ENCODE measurements at regions not wholly inside any gene's neighbourhood (a gene's known extent, or its start where the extent isn't known, plus 50 kb on each side); places are given as distances from the start of the nearest gene placed in this dataset.

- Histone ChIP-seq H3K9ac (no peak overlapping the region), H3K4me2 (ENCODE audit: unreplicated experiment) (no peak overlapping the region), H3F3A (ENCODE audit: insufficient read depth) (no peaks in the 10 kb centered on the region), H2AFZ (no peak overlapping the region), H3K27me3 (replicated peaks; ENCODE audit: insufficient read depth) (no peaks in the 10 kb centered on the region), H3K4me1 (ENCODE audit: insufficient read depth) (no peaks in the 10 kb centered on the region), H3K4me3 (no peak overlapping the region), H4K20me1 (ENCODE audit: insufficient read depth) (no peaks in the 10 kb centered on the region), H3K79me2 (ENCODE audit: insufficient read depth) (no peaks in the 10 kb centered on the region), H3K27ac (no peak overlapping the region), H3K9me3 (ENCODE audit: low read depth) (no peaks in the 10 kb centered on the region), H3K9me2 (ENCODE audit: insufficient read depth) (no peaks in the 10 kb centered on the region), H3K36me3 (ENCODE audit: low read depth) (no peaks in the 10 kb centered on the region)
- in situ Hi-C loops (cut with MboI), result no loop called here
- TF ChIP-seq EZH2 (IDR thresholded peaks at IDR 0.05; ENCODE audit: insufficient read depth, poor library complexity, severe bottlenecking) (no peak), EZH2phosphoT487 (IDR thresholded peaks at IDR 0.05; ENCODE audit: insufficient read depth, low read depth) (no peak)
- no peak for DNase-seq
- WGBS, 2 experiments (ENCODE audit: low coverage in 1 of 2, low lambda C conversion rate in 2 of 2, missing lambda C conversion rate in 2 of 2), result 15 to 19% methylated on average over 5 of the region's 5 CpGs
These were observed 440.3 kb upstream of the AADAT start for GRCh38 chr4:170529748-170530722.

- TF ChIP-seq EZH2 (IDR thresholded peaks at IDR 0.05; ENCODE audit: insufficient read depth, poor library complexity, severe bottlenecking), result no peak
- TF ChIP-seq EZH2phosphoT487 (IDR thresholded peaks at IDR 0.05; ENCODE audit: insufficient read depth, low read depth), result no peak
- no peaks in the 10 kb centered on the region for H3K79me2 ChIP-seq (ENCODE audit: insufficient read depth)
- H3K9me2 ChIP-seq (ENCODE audit: insufficient read depth), result no peaks in the 10 kb centered on the region
- no peaks in the 10 kb centered on the region for H3K36me3 ChIP-seq (ENCODE audit: low read depth)
- H2AFZ ChIP-seq, result no peak overlapping the region
- H3K27ac ChIP-seq, result no peak overlapping the region
- H3K9me3 ChIP-seq (ENCODE audit: low read depth), result no peaks in the 10 kb centered on the region
- DNase-seq, result no peak
- H3K27me3 ChIP-seq (replicated peaks; ENCODE audit: insufficient read depth), result no peaks in the 10 kb centered on the region
- in situ Hi-C loops (cut with MboI), result no loop called here
- no peak overlapping the region for H3K4me3 ChIP-seq
- H3K9ac ChIP-seq, result no peak overlapping the region
- no peaks in the 10 kb centered on the region for H3F3A ChIP-seq (ENCODE audit: insufficient read depth)
- H3K4me1 ChIP-seq (ENCODE audit: insufficient read depth), result no peaks in the 10 kb centered on the region
- 26 to 29% methylated on average over 1 of the region's 1 CpG for WGBS, 2 experiments (ENCODE audit: low coverage in 1 of 2, low lambda C conversion rate in 2 of 2, missing lambda C conversion rate in 2 of 2)
- H4K20me1 ChIP-seq (ENCODE audit: insufficient read depth), result no peaks in the 10 kb centered on the region
- no peak overlapping the region for H3K4me2 ChIP-seq (ENCODE audit: unreplicated experiment)
These were observed 436.7 kb upstream of the AADAT start for GRCh38 chr4:170526471-170526870.

- H3K4me3 ChIP-seq, result no peak overlapping the region
- H3K9me3 ChIP-seq (ENCODE audit: low read depth), result no peaks in the 10 kb centered on the region
- DNase-seq, result no peak
- no peaks in the 10 kb centered on the region for H3K4me1 ChIP-seq (ENCODE audit: insufficient read depth)
- H3K4me2 ChIP-seq (ENCODE audit: unreplicated experiment), result no peak overlapping the region
- no peak overlapping the region for H3K27ac ChIP-seq
- no peaks in the 10 kb centered on the region for H3K27me3 ChIP-seq (replicated peaks; ENCODE audit: insufficient read depth)
- no peaks in the 10 kb centered on the region for H3K79me2 ChIP-seq (ENCODE audit: insufficient read depth)
- H3K36me3 ChIP-seq (ENCODE audit: low read depth), result no peaks in the 10 kb centered on the region
- no peaks in the 10 kb centered on the region for H3F3A ChIP-seq (ENCODE audit: insufficient read depth)
- TF ChIP-seq EZH2 (IDR thresholded peaks at IDR 0.05; ENCODE audit: insufficient read depth, poor library complexity, severe bottlenecking) (no peak), EZH2phosphoT487 (IDR thresholded peaks at IDR 0.05; ENCODE audit: insufficient read depth, low read depth) (no peak)
- no peaks in the 10 kb centered on the region for H3K9me2 ChIP-seq (ENCODE audit: insufficient read depth)
- 22 to 26% methylated on average over 5 of the region's 5 CpGs for WGBS, 2 experiments (ENCODE audit: low coverage in 1 of 2, low lambda C conversion rate in 2 of 2, missing lambda C conversion rate in 2 of 2)
- no peaks in the 10 kb centered on the region for H4K20me1 ChIP-seq (ENCODE audit: insufficient read depth)
- no peak overlapping the region for H2AFZ ChIP-seq
- no peak overlapping the region for H3K9ac ChIP-seq
- in situ Hi-C loops (cut with MboI), result no loop called here
These were observed 432.7 kb upstream of the AADAT start for GRCh38 chr4:170522427-170522970.

- Histone ChIP-seq H3K36me3 (ENCODE audit: low read depth) (no peaks in the 10 kb centered on the region), H2AFZ (peak overlapping the region; percentile 80), H3K27ac (no peak overlapping the region), H3K79me2 (ENCODE audit: insufficient read depth) (no peaks in the 10 kb centered on the region), H4K20me1 (ENCODE audit: insufficient read depth) (no peaks in the 10 kb centered on the region), H3K4me3 (peak overlapping the region; percentile 60), H3F3A (ENCODE audit: insufficient read depth) (no peaks in the 10 kb centered on the region), H3K9me2 (ENCODE audit: insufficient read depth) (no peaks in the 10 kb centered on the region), H3K4me2 (ENCODE audit: unreplicated experiment) (peak overlapping the region; percentile 52), H3K9me3 (ENCODE audit: low read depth) (no peaks in the 10 kb centered on the region), H3K4me1 (ENCODE audit: insufficient read depth) (no peaks in the 10 kb centered on the region), H3K9ac (no peak overlapping the region; the same call in 1 of the 2 replicates), H3K27me3 (replicated peaks; ENCODE audit: insufficient read depth) (no peaks in the 10 kb centered on the region)
- no peak for TF ChIP-seq EZH2 (IDR thresholded peaks at IDR 0.05; ENCODE audit: insufficient read depth, poor library complexity, severe bottlenecking)
- TF ChIP-seq EZH2phosphoT487 (IDR thresholded peaks at IDR 0.05; ENCODE audit: insufficient read depth, low read depth), result no peak
- DNase-seq, result no peak
- WGBS, 2 experiments (ENCODE audit: low coverage in 1 of 2, low lambda C conversion rate in 2 of 2, missing lambda C conversion rate in 2 of 2), result 23% methylated on average over 1 of the region's 1 CpG
- in situ Hi-C loops (cut with MboI), result no loop called here
These were observed 407.9 kb upstream of the AADAT start for GRCh38 chr4:170497689-170498088.

Measured in GM23248 (cell line).